HFF-Myc (cell line): ENCODE measurements at regions not wholly inside any gene's neighbourhood (a gene's known extent, or its start where the extent isn't known, plus 50 kb on each side); places are given as distances from the start of the nearest gene placed in this dataset.
"Not testable (repeated sequence)": the region's sequence is repeated elsewhere in the genome, so short reads cannot be mapped to it uniquely, and the experiment has no call there.

ENCODE experiments used
- DNase-seq: peaks from one replicate; pipeline ENCODE4 v3.0.0-alpha.2; 2011; ENCODE audit warnings: low read depth; ENCODE audit errors: extremely low read depth
- H3K4me3 ChIP-seq: replicated peaks from 2 replicates; pipeline ENCODE4 v1.5.1; 2011; ENCODE audit warnings: low read depth, mild to moderate bottlenecking, control low read depth, low read length
- TF ChIP-seq, protein P1 (sequence below): IDR thresholded peaks from 2 replicates; pipeline ENCODE4 v1.5.1; 2012; ENCODE audit warnings: mild to moderate bottlenecking, low read depth, low read length, control low read depth; ENCODE audit errors: missing control alignments

DNA sequence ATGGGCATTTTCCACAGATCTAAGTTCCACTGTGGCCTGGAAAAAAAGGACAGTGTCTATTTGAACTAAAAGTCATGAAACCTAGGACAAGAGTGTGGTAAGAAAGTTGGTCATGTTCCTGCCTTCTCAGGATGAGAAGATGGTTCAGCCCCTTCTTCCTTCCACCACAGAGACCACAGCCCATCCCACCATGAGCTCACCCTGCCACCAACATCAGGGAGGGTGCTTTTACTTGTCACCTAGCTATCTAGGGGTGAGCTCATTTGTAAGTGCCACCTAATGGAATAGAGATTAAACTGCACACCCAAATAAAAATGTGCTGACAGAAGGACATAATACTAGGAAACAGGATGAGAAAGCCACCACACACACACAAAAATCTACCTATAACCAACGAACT is 235.9 kb downstream of the SPIN4 start:
- TF ChIP-seq, protein P1, sequence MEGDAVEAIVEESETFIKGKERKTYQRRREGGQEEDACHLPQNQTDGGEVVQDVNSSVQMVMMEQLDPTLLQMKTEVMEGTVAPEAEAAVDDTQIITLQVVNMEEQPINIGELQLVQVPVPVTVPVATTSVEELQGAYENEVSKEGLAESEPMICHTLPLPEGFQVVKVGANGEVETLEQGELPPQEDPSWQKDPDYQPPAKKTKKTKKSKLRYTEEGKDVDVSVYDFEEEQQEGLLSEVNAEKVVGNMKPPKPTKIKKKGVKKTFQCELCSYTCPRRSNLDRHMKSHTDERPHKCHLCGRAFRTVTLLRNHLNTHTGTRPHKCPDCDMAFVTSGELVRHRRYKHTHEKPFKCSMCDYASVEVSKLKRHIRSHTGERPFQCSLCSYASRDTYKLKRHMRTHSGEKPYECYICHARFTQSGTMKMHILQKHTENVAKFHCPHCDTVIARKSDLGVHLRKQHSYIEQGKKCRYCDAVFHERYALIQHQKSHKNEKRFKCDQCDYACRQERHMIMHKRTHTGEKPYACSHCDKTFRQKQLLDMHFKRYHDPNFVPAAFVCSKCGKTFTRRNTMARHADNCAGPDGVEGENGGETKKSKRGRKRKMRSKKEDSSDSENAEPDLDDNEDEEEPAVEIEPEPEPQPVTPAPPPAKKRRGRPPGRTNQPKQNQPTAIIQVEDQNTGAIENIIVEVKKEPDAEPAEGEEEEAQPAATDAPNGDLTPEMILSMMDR = no peak
- no peak overlapping the region for H3K4me3 ChIP-seq
- no peak for DNase-seq

DNA sequence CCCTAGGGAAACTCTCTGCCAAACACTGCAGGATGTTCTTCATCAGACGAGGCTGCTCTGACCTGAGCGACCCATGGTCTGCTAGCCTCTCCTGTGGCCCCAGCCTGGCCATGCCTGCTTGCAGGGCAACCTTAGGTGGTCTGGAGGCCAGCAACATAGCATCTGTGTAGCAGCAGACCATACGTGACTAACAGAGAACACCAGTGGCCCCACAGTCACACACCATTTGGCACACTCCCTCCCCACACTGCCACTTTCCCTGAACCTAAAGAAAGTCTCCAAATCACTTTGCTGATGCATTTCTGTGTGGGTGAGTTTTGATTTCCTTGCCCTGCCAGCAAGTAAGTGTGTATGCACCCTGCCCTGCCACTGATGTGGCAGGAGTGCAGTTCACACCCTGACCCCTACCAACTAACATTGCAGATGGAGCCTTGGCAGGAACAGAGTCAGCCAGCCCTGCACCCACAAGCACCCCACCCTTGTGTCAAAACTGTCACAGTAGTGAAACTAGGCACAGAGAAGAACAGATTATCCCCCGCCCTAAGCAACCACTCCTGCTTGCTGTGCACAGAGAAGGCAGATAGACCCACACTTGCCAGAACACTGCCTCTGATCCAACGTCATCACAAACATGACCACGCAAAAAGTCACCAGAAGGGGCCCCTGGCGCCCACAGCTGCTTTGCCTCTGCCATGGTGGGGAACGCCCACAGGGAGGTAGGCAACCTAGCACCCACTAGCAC is 249.1 kb downstream of the SPIN4 start:
- DNase-seq = no peak
- no peak overlapping the region for H3K4me3 ChIP-seq
- TF ChIP-seq, protein P1 = no peak

DNA sequence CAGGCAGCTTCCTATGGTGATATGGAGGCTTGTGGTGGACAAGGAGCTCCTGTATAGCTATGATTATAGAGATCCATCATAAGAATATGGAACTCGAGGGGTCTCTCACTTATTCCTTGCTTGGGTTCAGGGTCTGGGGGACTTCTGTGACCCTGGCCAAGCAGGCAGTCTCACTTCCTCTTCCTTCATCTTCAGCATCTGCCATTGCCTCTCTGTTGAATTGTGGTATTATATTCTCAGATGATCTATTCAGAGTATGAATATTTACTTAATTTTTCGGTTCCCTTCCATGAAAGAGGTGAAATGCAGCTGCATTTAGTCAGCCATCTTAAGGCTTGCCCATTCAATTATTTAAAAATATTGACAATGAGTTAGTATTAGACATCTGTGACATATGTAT is 292.9 kb downstream of the SPIN4 start:
- TF ChIP-seq, protein P1 = no peak
- no peak overlapping the region for H3K4me3 ChIP-seq
- no peak for DNase-seq

DNA sequence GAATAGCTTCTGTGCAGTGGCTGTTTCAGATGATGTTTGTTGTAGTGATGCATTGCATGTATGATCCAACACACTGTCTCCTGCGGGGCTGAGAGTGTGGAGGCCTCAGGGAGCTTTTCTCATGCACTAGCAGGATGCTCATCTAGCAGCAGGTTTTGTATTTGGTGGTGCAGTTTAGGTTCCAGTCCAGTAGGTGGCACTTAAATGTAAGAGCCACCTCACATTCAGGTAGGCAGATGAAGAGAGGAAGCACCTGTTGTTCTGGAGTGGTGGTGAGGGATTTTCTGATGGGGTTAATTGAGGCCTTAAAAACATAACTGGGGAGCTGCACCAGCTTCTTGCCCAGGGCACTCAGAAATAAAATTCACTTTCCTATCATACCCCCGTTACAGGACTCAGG is 300.9 kb downstream of the SPIN4 start:
- TF ChIP-seq, protein P1 = no peak
- no peak for DNase-seq
- no peak overlapping the region for H3K4me3 ChIP-seq

DNA sequence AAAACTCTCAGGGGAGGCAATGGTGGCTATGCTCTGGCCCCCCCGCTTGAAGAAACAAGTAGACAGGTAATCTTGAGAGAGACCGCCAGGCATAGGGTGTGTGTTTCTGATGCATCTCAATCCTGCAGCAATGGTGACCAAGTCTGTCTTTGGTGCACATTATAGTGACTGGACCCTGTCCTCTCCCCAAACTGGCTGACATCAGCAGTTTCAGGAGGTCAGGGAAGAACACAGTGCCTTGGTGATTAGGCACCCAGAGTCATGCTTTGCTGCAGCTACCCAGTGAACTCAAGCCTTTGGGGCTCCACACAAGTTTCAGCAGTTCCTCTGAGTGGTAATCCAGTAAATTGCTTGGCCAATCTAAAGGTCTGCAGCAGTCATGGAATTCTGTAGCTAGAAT is 318.3 kb downstream of the SPIN4 start:
- TF ChIP-seq, protein P1 = no peak
- no peak for DNase-seq
- H3K4me3 ChIP-seq = no peak overlapping the region

DNA sequence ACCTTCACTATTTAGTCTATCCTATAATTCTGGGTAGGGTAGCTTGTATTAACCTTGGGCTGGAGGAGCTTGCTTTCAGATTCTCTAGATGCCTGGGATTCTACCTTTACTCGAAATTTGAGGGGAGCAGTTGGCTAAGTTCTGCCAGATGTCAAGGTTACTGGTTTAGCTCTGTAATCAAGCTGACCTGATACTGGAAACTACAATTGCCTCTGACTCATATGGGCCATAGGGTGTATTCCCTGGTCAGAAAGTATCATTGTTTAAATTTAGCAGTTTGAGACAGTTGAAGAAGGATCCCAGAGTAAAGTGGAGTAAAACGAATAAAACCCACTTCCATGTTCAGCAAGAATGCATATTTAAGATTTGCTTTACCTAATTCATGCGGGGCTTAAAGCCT is 337.6 kb downstream of the SPIN4 start:
- DNase-seq = no peak
- no peak overlapping the region for H3K4me3 ChIP-seq
- TF ChIP-seq, protein P1 = no peak

DNA sequence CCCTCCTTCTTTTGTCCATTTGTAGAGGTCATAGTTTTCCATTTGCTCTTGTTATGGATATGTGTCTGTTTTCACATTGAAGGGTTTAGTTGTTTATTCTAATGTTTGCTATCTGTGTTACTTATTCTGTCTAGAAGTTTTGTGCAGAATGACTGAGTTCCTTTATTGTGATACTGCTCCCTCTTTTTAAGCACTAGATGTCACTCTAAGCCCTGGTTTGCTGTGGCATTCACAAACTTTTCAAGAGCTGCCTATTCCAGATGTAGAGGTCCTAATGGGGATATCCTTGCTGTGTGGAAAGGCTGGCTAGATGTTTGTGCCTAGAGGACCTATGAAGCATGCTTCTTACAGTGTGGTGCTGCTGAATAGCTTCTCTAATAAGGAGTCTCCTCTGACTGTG is 338.6 kb downstream of the SPIN4 start:
- DNase-seq = no peak
- no peak overlapping the region for H3K4me3 ChIP-seq
- TF ChIP-seq, protein P1 = no peak

DNA sequence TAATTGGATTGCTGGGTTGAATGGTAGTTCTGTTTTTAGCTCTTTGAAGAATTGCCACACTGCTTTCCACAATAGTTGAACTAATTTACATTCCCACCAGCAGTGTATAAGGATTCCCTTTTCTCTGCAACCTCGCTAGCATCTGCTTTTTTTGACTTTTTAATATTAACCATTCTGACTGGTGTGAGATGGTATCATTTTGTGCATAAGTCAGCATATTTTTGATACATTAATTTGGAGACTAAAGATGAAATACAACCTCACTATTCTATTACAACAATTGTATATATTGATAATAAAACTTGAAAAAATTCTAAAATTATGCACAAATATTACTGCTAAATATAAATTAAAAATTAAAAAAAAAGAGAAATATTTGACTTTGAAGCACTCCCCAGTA is 350.9 kb downstream of the SPIN4 start:
- not testable (repeated sequence) for H3K4me3 ChIP-seq, DNase-seq
